Stomach (tissue), 8 donors: ENCODE measurements at regions not wholly inside any gene's neighbourhood (a gene's known extent, or its start where the extent isn't known, plus 50 kb on each side); places are given as distances from the start of the nearest gene placed in this dataset.

Experiments used
- DNase-seq, 2 donors: peaks; one replicate each; pipeline versions ENCODE4 v3.0.0 to v3.0.0-alpha.2; 2013 to 2019
- H3K27ac ChIP-seq, 5 donors: fragments of 200-600 bp in 4 of 5; sonication (generic) in 4 of 5; one replicate each; pipeline ENCODE4 v1.5.1; 2013 to 2019; ENCODE audit warnings: mild to moderate bottlenecking in 1 of 5, moderate library complexity in 1 of 5
- H3K27me3 ChIP-seq, 3 donors: fragments of 200-600 bp; sonication (generic); one replicate each; pipeline ENCODE4 v1.5.1; 2017 to 2019; ENCODE audit warnings: mixed run types in 1 of 3
- H3K36me3 ChIP-seq, 4 donors: fragments of 200-600 bp; sonication (generic); 1 replicate in 3 of 4; 2 replicates in 1 of 4; pipeline ENCODE4 v1.5.1; 2016 to 2019
- H3K4me1 ChIP-seq, 4 donors: fragments of 200-600 bp; sonication (generic); one replicate each; pipeline ENCODE4 v1.5.1; 2016 to 2019
- H3K4me3 ChIP-seq, 4 donors: fragments of 200-600 bp; sonication (generic) in 3 of 4; one replicate each; pipeline ENCODE4 v1.5.1; 2016 to 2019; ENCODE audit warnings: mild to moderate bottlenecking in 1 of 4
- H3K9me3 ChIP-seq, 4 donors: fragments of 200-600 bp; sonication (generic); one replicate each; pipeline ENCODE4 v1.5.1; 2016 to 2019
- CTCF ChIP-seq, 7 experiments: fragments of 450-650 bp in 4 of 7; fragments of 200-600 bp in 3 of 7; sonication (generic) in 3 of 7; IDR thresholded peaks; one replicate each; pipeline ENCODE4 v1.5.1; 2016 to 2019; ENCODE audit warnings: antibody characterized with exemption in 7 of 7, control low read depth in 2 of 7, mild to moderate bottlenecking in 1 of 7
- EP300 ChIP-seq: sonication (generic); formaldehyde crosslinking; IDR thresholded peaks from one replicate; pipeline ENCODE4 v1.6.1; 2017; ENCODE audit warnings: antibody characterized with exemption
- POLR2A ChIP-seq, 4 donors: fragments of 450-650 bp; IDR thresholded peaks; one replicate each; pipeline ENCODE4 v1.6.1; 2016; ENCODE audit warnings: antibody characterized with exemption in 4 of 4, control low read depth in 2 of 4, mild to moderate bottlenecking in 1 of 4, moderate library complexity in 1 of 4
- POLR2AphosphoS5 ChIP-seq, 3 donors: sonication (generic); formaldehyde crosslinking; IDR thresholded peaks; one replicate each; pipeline ENCODE4 v1.6.1; 2016; ENCODE audit warnings: antibody characterized with exemption in 3 of 3
- WGBS, 5 donors: extraction: QIAGEN DNeasy Blood & Tissue Kit in 3 of 5; methylation state at CpG; one replicate each; pipeline versions ENCODE4 v1.1.5 to v1.1.7; 2013 to 2018; 5-methylcytosine and 5-hydroxymethylcytosine counted together
- intact Hi-C: fragments of 100-400 bp; cut with DNase I; formaldehyde crosslinking; loops from one replicate; pipeline ENCODE4 v1.15.1; 2023; ENCODE audit warnings: low total_unique reads
- donor health status: healthy with polysubstance abuse.
- donor health status: Bipolar disorder and iron deficiency.
- donor health status: healthy.

- Histone ChIP-seq H3K27me3 (no peaks in the 10 kb centered on the region), H3K4me3 (no peak overlapping the region), H3K4me1 (peaks cover 4 to 26% (median 13%) of the 10 kb centered on the region in 4 donors), H3K27ac (no peak overlapping the region), H3K9me3 (no peaks in the 10 kb centered on the region), H3K36me3 (no peaks in the 10 kb centered on the region)
- no peak for TF ChIP-seq POLR2A (IDR thresholded peaks at IDR 0.05)
- TF ChIP-seq CTCF (IDR thresholded peaks at IDR 0.05), result no peak
- TF ChIP-seq POLR2AphosphoS5 (IDR thresholded peaks at IDR 0.05), result no peak
- no peak for TF ChIP-seq EP300
- 84 to 97% (median 94%) methylated on average over 2 of the region's 2 CpGs for WGBS, 5 donors
- intact Hi-C loops, result no loop called here
- no peak for DNase-seq
Measured at GRCh38 chr9:107064378-107064777, 201.4 kb downstream of the ZNF462 start.

GRCh38 chr9:107065549-107065948 is 202.6 kb downstream of the ZNF462 start:
- H3K4me1 ChIP-seq, result peaks cover 4 to 27% (median 13%) of the 10 kb centered on the region in 4 donors
- no peaks in the 10 kb centered on the region for H3K36me3 ChIP-seq
- DNase-seq, result no peak
- H3K4me3 ChIP-seq, result no peak overlapping the region
- intact Hi-C loops, result no loop called here
- no peak overlapping the region for H3K27ac ChIP-seq
- no peaks in the 10 kb centered on the region for H3K27me3 ChIP-seq
- TF ChIP-seq POLR2AphosphoS5 (IDR thresholded peaks at IDR 0.05) (no peak), EP300 (no peak), CTCF (IDR thresholded peaks at IDR 0.05) (no peak), POLR2A (IDR thresholded peaks at IDR 0.05) (no peak)
- WGBS, 5 donors, result 83 to 92% (median 87%) methylated on average over 2 of the region's 2 CpGs
- H3K9me3 ChIP-seq, result no peaks in the 10 kb centered on the region

GRCh38 chr9:107067739-107068416 is 204.9 kb downstream of the ZNF462 start:
- peak overlapping the region; percentile 45 to 76 (median 71) for H3K27ac ChIP-seq

GRCh38 chr9:107068581-107068980 is 205.6 kb downstream of the ZNF462 start:
- DNase-seq, result peak in 1 of 2 donors; percentile 54
- WGBS, 5 donors, result 58 to 71% (median 65%) methylated on average over 2 of the region's 2 CpGs
- TF ChIP-seq POLR2AphosphoS5 (IDR thresholded peaks at IDR 0.05), result peak in 2 of 3 donors; percentile 28 to 41
- no peak for TF ChIP-seq POLR2A (IDR thresholded peaks at IDR 0.05)
- TF ChIP-seq EP300, result no peak
- no peak for TF ChIP-seq CTCF (IDR thresholded peaks at IDR 0.05)
- H3K9me3 ChIP-seq, result no peaks in the 10 kb centered on the region
- H3K4me3 ChIP-seq, result no peak overlapping the region
- peaks cover 4 to 27% (median 13%) of the 10 kb centered on the region in 4 donors for H3K4me1 ChIP-seq
- H3K27ac ChIP-seq, result peak overlapping the region; percentile 45 to 76 (median 71)
- no peaks in the 10 kb centered on the region for H3K27me3 ChIP-seq
- H3K36me3 ChIP-seq, result no peaks in the 10 kb centered on the region
- intact Hi-C loops, result no loop called here

More at GRCh38 chr9:107067739-107068416, 204.9 kb downstream of the ZNF462 start:
- no peak for TF ChIP-seq CTCF (IDR thresholded peaks at IDR 0.05)
- peak in 1 of 3 donors; percentile 61 for TF ChIP-seq POLR2AphosphoS5 (IDR thresholded peaks at IDR 0.05)
- Histone ChIP-seq H3K27me3 (no peaks in the 10 kb centered on the region), H3K4me3 (no peak overlapping the region), H3K4me1 (peaks cover 4 to 27% (median 13%) of the 10 kb centered on the region in 4 donors), H3K9me3 (no peaks in the 10 kb centered on the region), H3K36me3 (no peaks in the 10 kb centered on the region)
- 34 to 56% (median 43%) methylated on average over 6 of the region's 6 CpGs for WGBS, 5 donors
- DNase-seq, result peak; percentile 69 to 85
- intact Hi-C loops, result no loop called here
